Uterus (tissue), 3 donors: ENCODE measurements at regions not wholly inside any gene's neighbourhood (a gene's known extent, or its start where the extent isn't known, plus 50 kb on each side); places are given as distances from the start of the nearest gene placed in this dataset.

Experiments
- DNase-seq, 2 donors: peaks; one replicate each; pipeline ENCODE4 v3.0.0-alpha.2; 2019 to 2020
- H3K27ac ChIP-seq, 2 donors: fragments of 200-600 bp; sonication (generic); 1 replicate in 1 of 2; 2 replicates in 1 of 2; pipeline ENCODE4 v1.5.1; 2016 to 2018
- H3K27me3 ChIP-seq, 2 donors: fragments of 200-600 bp; sonication (generic); one replicate each; pipeline ENCODE4 v1.5.1; 2018 to 2019; ENCODE audit warnings: control low read depth in 1 of 2
- H3K36me3 ChIP-seq, 2 donors: fragments of 200-600 bp; sonication (generic); one replicate each; pipeline ENCODE4 v1.5.1; 2019; ENCODE audit warnings: control low read depth in 1 of 2
- H3K4me1 ChIP-seq, 2 donors: fragments of 200-600 bp; sonication (generic); one replicate each; pipeline ENCODE4 v1.5.1; 2018 to 2019; ENCODE audit warnings: control low read depth in 1 of 2
- H3K4me3 ChIP-seq, 2 donors: fragments of 200-600 bp; sonication (generic); 1 replicate in 1 of 2; 2 replicates in 1 of 2; pipeline ENCODE4 v1.5.1; 2018 to 2019; ENCODE audit warnings: mild to moderate bottlenecking in 1 of 2
- H3K9me3 ChIP-seq, 2 donors: fragments of 200-600 bp; sonication (generic); one replicate each; pipeline ENCODE4 v1.5.1; 2019; ENCODE audit warnings: control low read depth in 1 of 2
- POLR2A ChIP-seq, 2 donors: fragments of 450-650 bp; IDR thresholded peaks; one replicate each; pipeline ENCODE4 v1.6.1; 2016; ENCODE audit warnings: antibody characterized with exemption in 2 of 2, mild to moderate bottlenecking in 1 of 2, moderate library complexity in 1 of 2
- intact Hi-C: fragments of 100-400 bp; cut with DNase I; formaldehyde crosslinking; loops from one replicate; pipeline ENCODE4 v1.15.1; 2023; ENCODE audit warnings: low total_unique reads
- TF ChIP-seq, protein P1 (sequence below), 4 experiments: fragments of 200-600 bp in 2 of 4; fragments of 450-650 bp in 2 of 4; sonication (generic) in 2 of 4; IDR thresholded peaks; one replicate each; pipeline ENCODE4 v1.5.1; 2016 to 2019; ENCODE audit warnings: antibody characterized with exemption in 4 of 4, mild to moderate bottlenecking in 2 of 4, moderate library complexity in 1 of 4
- donor health status: DM: yes; HTN: yes; CAD: no.

GRCh38 chr3:159919873-159920272, 68.8 kb upstream of the IL12A start:
- no peak for TF ChIP-seq POLR2A (IDR thresholded peaks at IDR 0.05)
- TF ChIP-seq, protein P1, sequence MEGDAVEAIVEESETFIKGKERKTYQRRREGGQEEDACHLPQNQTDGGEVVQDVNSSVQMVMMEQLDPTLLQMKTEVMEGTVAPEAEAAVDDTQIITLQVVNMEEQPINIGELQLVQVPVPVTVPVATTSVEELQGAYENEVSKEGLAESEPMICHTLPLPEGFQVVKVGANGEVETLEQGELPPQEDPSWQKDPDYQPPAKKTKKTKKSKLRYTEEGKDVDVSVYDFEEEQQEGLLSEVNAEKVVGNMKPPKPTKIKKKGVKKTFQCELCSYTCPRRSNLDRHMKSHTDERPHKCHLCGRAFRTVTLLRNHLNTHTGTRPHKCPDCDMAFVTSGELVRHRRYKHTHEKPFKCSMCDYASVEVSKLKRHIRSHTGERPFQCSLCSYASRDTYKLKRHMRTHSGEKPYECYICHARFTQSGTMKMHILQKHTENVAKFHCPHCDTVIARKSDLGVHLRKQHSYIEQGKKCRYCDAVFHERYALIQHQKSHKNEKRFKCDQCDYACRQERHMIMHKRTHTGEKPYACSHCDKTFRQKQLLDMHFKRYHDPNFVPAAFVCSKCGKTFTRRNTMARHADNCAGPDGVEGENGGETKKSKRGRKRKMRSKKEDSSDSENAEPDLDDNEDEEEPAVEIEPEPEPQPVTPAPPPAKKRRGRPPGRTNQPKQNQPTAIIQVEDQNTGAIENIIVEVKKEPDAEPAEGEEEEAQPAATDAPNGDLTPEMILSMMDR (IDR thresholded peaks at IDR 0.05), result no peak
- Histone ChIP-seq H3K9me3 (no peaks in the 10 kb centered on the region), H3K27ac (no peak overlapping the region), H3K4me1 (no peaks in the 10 kb centered on the region), H3K4me3 (no peak overlapping the region), H3K36me3 (no peaks in the 10 kb centered on the region), H3K27me3 (no peaks in the 10 kb centered on the region)
- intact Hi-C loops, result no loop called here
- no peak for DNase-seq

- no peaks in the 10 kb centered on the region for H3K36me3 ChIP-seq
- intact Hi-C loops, result no loop called here
- no peak overlapping the region for H3K27ac ChIP-seq
- H3K9me3 ChIP-seq, result no peaks in the 10 kb centered on the region
- no peaks in the 10 kb centered on the region for H3K27me3 ChIP-seq
- DNase-seq, result no peak
- H3K4me3 ChIP-seq, result no peak overlapping the region
- no peaks in the 10 kb centered on the region for H3K4me1 ChIP-seq
- TF ChIP-seq, protein P1 (IDR thresholded peaks at IDR 0.05), result no peak
- no peak for TF ChIP-seq POLR2A (IDR thresholded peaks at IDR 0.05)
Measured at GRCh38 chr3:159922193-159922840, 66.3 kb upstream of the IL12A start.

DNA sequence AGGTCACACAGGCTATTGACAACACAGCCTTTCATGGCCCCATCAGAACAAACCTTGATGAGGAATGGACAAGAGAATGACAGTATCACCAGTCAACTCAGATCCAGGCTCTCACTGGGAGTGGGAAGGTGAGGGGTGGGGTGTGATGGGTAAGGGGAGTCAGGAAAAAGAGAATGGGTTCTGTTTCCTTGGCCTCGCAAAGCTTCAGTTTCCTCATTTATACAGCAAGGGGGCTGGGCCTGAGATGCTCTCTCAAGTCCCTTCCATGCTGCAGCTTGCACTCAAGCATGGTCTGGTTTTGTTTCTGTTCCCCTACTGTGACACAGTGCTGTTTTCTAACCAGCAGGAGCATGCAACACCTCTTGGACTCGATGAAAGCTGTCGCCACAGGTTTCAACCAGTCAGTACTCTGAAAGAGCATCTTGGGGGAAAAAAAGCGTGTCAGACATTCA, 65.7 kb upstream of the IL12A start:
- Histone ChIP-seq H3K4me3 (no peak overlapping the region), H3K27ac (no peak overlapping the region), H3K27me3 (no peaks in the 10 kb centered on the region), H3K9me3 (no peaks in the 10 kb centered on the region), H3K4me1 (no peaks in the 10 kb centered on the region), H3K36me3 (no peaks in the 10 kb centered on the region)
- TF ChIP-seq, protein P1 (IDR thresholded peaks at IDR 0.05), result no peak
- no peak for TF ChIP-seq POLR2A (IDR thresholded peaks at IDR 0.05)
- DNase-seq, result no peak
- intact Hi-C loops, result no loop called here

- no peaks in the 10 kb centered on the region for H3K36me3 ChIP-seq
- no peak for DNase-seq
- H3K27me3 ChIP-seq, result no peaks in the 10 kb centered on the region
- TF ChIP-seq POLR2A (IDR thresholded peaks at IDR 0.05), result no peak
- TF ChIP-seq, protein P1 (IDR thresholded peaks at IDR 0.05), result no peak
- H3K4me1 ChIP-seq, result no peaks in the 10 kb centered on the region
- H3K9me3 ChIP-seq, result no peaks in the 10 kb centered on the region
- H3K27ac ChIP-seq, result no peak overlapping the region
- intact Hi-C loops, result no loop called here
- no peak overlapping the region for H3K4me3 ChIP-seq
Measured at GRCh38 chr3:159923336-159923735, 65.3 kb upstream of the IL12A start.

GRCh38 chr3:159923956-159924355, 64.7 kb upstream of the IL12A start:
- H3K27me3 ChIP-seq, result no peaks in the 10 kb centered on the region
- TF ChIP-seq, protein P1 (IDR thresholded peaks at IDR 0.05), result no peak
- TF ChIP-seq POLR2A (IDR thresholded peaks at IDR 0.05), result no peak
- H3K4me1 ChIP-seq, result no peaks in the 10 kb centered on the region
- H3K9me3 ChIP-seq, result no peaks in the 10 kb centered on the region
- no peak overlapping the region for H3K4me3 ChIP-seq
- no peak for DNase-seq
- intact Hi-C loops, result no loop called here
- H3K36me3 ChIP-seq, result no peaks in the 10 kb centered on the region
- no peak overlapping the region for H3K27ac ChIP-seq
